ENCODE measurements at regions not wholly inside any gene's neighbourhood (a gene's known extent, or its start where the extent isn't known, plus 50 kb on each side); places are given as distances from the start of the nearest gene placed in this dataset.

- Histone ChIP-seq H3K4me1 (ENCODE audit: control insufficient read depth in 2 of 3, insufficient read depth in 2 of 3, low read depth in 1 of 3, low read length in 3 of 3) (no peaks in the 10 kb centered on the region), H3K27ac (ENCODE audit: low read depth in 2 of 2, low read length in 2 of 2) (no peak overlapping the region), H3K9ac (ENCODE audit: low read length in 3 of 3) (no peak overlapping the region), H3K9me3 (ENCODE audit: control insufficient read depth in 2 of 3, insufficient read depth in 1 of 3, low read length in 3 of 3) (no peaks in the 10 kb centered on the region), H3K4me3 (ENCODE audit: low read length in 3 of 3) (no peak overlapping the region), H3K36me3 (ENCODE audit: control insufficient read depth in 2 of 3, insufficient read depth in 3 of 3, low read length in 3 of 3) (no peaks in the 10 kb centered on the region), H3K27me3 (ENCODE audit: control insufficient read depth, insufficient read depth, low read length) (no peaks in the 10 kb centered on the region)
- TF ChIP-seq CTCF (IDR thresholded peaks at IDR 0.05; ENCODE audit: borderline replicate concordance, extremely low read depth, insufficient read depth) = no peak
- DNase-seq (peak in 3 of 5 donors; percentile 10 to 41 (median 32)), FAIRE-seq (no peak)
- intact Hi-C loops (cut with DNase I) = no loop called here
Observed at GRCh38 chr14:97688631-97689336, 891.6 kb downstream of the VRK1 start.

- no peaks in the 10 kb centered on the region for H3K27me3 ChIP-seq (ENCODE audit: control insufficient read depth, insufficient read depth, low read length)
- intact Hi-C loops (cut with DNase I) = no loop called here
- no peak overlapping the region for H3K27ac ChIP-seq (ENCODE audit: low read depth in 2 of 2, low read length in 2 of 2)
- no peaks in the 10 kb centered on the region for H3K36me3 ChIP-seq (ENCODE audit: control insufficient read depth in 2 of 3, insufficient read depth in 3 of 3, low read length in 3 of 3)
- TF ChIP-seq CTCF (IDR thresholded peaks at IDR 0.05; ENCODE audit: borderline replicate concordance, extremely low read depth, insufficient read depth) = no peak
- H3K9me3 ChIP-seq (ENCODE audit: control insufficient read depth in 2 of 3, insufficient read depth in 1 of 3, low read length in 3 of 3) = no peaks in the 10 kb centered on the region
- no peaks in the 10 kb centered on the region for H3K4me1 ChIP-seq (ENCODE audit: control insufficient read depth in 2 of 3, insufficient read depth in 2 of 3, low read depth in 1 of 3, low read length in 3 of 3)
- peak in 3 of 5 donors; percentile 11 to 39 (median 29) for DNase-seq
- no peak overlapping the region for H3K9ac ChIP-seq (ENCODE audit: low read length in 3 of 3)
- FAIRE-seq = no peak
- no peak overlapping the region for H3K4me3 ChIP-seq (ENCODE audit: low read length in 3 of 3)
Observed at GRCh38 chr14:97692084-97692483, 894.9 kb downstream of the VRK1 start.

GRCh38 chr14:97695456-97695981 is 898.3 kb downstream of the VRK1 start:
- TF ChIP-seq CTCF (IDR thresholded peaks at IDR 0.05; ENCODE audit: borderline replicate concordance, extremely low read depth, insufficient read depth) = no peak
- DNase-seq (no peak), FAIRE-seq (no peak)
- Histone ChIP-seq H3K9me3 (ENCODE audit: control insufficient read depth in 2 of 3, insufficient read depth in 1 of 3, low read length in 3 of 3) (no peaks in the 10 kb centered on the region), H3K27me3 (ENCODE audit: control insufficient read depth, insufficient read depth, low read length) (no peaks in the 10 kb centered on the region), H3K27ac (ENCODE audit: low read depth in 2 of 2, low read length in 2 of 2) (no peak overlapping the region), H3K9ac (ENCODE audit: low read length in 3 of 3) (no peak overlapping the region), H3K4me3 (ENCODE audit: low read length in 3 of 3) (no peak overlapping the region), H3K36me3 (ENCODE audit: control insufficient read depth in 2 of 3, insufficient read depth in 3 of 3, low read length in 3 of 3) (no peaks in the 10 kb centered on the region), H3K4me1 (ENCODE audit: control insufficient read depth in 2 of 3, insufficient read depth in 2 of 3, low read depth in 1 of 3, low read length in 3 of 3) (no peaks in the 10 kb centered on the region)
- intact Hi-C loops (cut with DNase I) = no loop called here

Data from kidney (tissue), 13 donors.